ENCODE measurements at regions not wholly inside any gene's neighbourhood (a gene's known extent, or its start where the extent isn't known, plus 50 kb on each side); places are given as distances from the start of the nearest gene placed in this dataset.

GRCh38 chr18:72672364-72673184 lies 128.4 kb upstream of the CBLN2 start:
- no peak for TF ChIP-seq EZH2 (IDR thresholded peaks at IDR 0.05; ENCODE audit: borderline replicate concordance, control insufficient read depth, low read depth, low read length)
- TF ChIP-seq, protein P1, sequence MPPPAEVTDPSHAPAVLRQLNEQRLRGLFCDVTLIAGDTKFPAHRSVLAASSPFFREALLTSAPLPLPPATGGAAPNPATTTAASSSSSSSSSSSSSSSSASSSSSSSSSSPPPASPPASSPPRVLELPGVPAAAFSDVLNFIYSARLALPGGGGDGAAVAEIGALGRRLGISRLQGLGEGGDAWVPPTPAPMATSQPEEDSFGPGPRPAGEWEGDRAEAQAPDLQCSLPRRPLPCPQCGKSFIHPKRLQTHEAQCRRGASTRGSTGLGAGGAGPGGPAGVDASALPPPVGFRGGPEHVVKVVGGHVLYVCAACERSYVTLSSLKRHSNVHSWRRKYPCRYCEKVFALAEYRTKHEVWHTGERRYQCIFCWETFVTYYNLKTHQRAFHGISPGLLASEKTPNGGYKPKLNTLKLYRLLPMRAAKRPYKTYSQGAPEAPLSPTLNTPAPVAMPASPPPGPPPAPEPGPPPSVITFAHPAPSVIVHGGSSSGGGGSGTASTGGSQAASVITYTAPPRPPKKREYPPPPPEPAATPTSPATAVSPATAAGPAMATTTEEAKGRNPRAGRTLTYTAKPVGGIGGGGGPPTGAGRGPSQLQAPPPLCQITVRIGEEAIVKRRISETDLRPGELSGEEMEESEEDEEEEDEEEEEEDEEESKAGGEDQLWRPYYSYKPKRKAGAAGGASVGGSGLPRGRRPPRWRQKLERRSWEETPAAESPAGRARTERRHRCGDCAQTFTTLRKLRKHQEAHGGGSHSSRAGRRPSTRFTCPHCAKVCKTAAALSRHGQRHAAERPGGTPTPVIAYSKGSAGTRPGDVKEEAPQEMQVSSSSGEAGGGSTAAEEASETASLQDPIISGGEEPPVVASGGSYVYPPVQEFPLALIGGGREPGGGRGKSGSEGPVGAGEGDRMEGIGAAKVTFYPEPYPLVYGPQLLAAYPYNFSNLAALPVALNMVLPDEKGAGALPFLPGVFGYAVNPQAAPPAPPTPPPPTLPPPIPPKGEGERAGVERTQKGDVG (CRISPR knock-in tag; IDR thresholded peaks at IDR 0.05) = no peak
- TF ChIP-seq POLR2A (IDR thresholded peaks at IDR 0.05; ENCODE audit: low read depth, low read length) = no peak
- TF ChIP-seq, protein P2, sequence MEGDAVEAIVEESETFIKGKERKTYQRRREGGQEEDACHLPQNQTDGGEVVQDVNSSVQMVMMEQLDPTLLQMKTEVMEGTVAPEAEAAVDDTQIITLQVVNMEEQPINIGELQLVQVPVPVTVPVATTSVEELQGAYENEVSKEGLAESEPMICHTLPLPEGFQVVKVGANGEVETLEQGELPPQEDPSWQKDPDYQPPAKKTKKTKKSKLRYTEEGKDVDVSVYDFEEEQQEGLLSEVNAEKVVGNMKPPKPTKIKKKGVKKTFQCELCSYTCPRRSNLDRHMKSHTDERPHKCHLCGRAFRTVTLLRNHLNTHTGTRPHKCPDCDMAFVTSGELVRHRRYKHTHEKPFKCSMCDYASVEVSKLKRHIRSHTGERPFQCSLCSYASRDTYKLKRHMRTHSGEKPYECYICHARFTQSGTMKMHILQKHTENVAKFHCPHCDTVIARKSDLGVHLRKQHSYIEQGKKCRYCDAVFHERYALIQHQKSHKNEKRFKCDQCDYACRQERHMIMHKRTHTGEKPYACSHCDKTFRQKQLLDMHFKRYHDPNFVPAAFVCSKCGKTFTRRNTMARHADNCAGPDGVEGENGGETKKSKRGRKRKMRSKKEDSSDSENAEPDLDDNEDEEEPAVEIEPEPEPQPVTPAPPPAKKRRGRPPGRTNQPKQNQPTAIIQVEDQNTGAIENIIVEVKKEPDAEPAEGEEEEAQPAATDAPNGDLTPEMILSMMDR (IDR thresholded peaks at IDR 0.05 in 2 of 3, conservative IDR thresholded peaks at IDR 0.05 in 1 of 3; ENCODE audit: control insufficient read depth in 2 of 3, extremely low read depth in 1 of 3, insufficient read depth in 1 of 3, low read depth in 3 of 3, low read length in 3 of 3) = peak; percentile 71 to 76 (median 73)
- TF ChIP-seq SMC3 (IDR thresholded peaks at IDR 0.05; ENCODE audit: borderline replicate concordance, low read length) = peak; percentile 78; the same call in 1 of the 2 replicates
